ENCODE measurements at regions not wholly inside any gene's neighbourhood (a gene's known extent, or its start where the extent isn't known, plus 50 kb on each side); places are given as distances from the start of the nearest gene placed in this dataset.
"Not testable (repeated sequence)": the region's sequence is repeated elsewhere in the genome, so short reads cannot be mapped to it uniquely, and the experiment has no call there.

- Histone ChIP-seq H3K36me3 (ENCODE audit: control insufficient read depth in 2 of 3, insufficient read depth in 3 of 3, low read length in 3 of 3) (no peaks in the 10 kb centered on the region), H3K27ac (ENCODE audit: low read depth in 2 of 2, low read length in 2 of 2) (no peak overlapping the region), H3K27me3 (ENCODE audit: control insufficient read depth, insufficient read depth, low read length) (no peaks in the 10 kb centered on the region), H3K9ac (ENCODE audit: low read length in 3 of 3) (no peak overlapping the region), H3K4me3 (ENCODE audit: low read length in 3 of 3) (no peak overlapping the region), H3K4me1 (ENCODE audit: control insufficient read depth in 2 of 3, insufficient read depth in 2 of 3, low read depth in 1 of 3, low read length in 3 of 3) (no peaks in the 10 kb centered on the region), H3K9me3 (ENCODE audit: control insufficient read depth in 2 of 3, insufficient read depth in 1 of 3, low read length in 3 of 3) (no peaks in the 10 kb centered on the region)
- FAIRE-seq (no peak), DNase-seq (peak in 1 of 5 donors; percentile 24)
- intact Hi-C loops (cut with DNase I), result no loop called here
- TF ChIP-seq, protein P1, sequence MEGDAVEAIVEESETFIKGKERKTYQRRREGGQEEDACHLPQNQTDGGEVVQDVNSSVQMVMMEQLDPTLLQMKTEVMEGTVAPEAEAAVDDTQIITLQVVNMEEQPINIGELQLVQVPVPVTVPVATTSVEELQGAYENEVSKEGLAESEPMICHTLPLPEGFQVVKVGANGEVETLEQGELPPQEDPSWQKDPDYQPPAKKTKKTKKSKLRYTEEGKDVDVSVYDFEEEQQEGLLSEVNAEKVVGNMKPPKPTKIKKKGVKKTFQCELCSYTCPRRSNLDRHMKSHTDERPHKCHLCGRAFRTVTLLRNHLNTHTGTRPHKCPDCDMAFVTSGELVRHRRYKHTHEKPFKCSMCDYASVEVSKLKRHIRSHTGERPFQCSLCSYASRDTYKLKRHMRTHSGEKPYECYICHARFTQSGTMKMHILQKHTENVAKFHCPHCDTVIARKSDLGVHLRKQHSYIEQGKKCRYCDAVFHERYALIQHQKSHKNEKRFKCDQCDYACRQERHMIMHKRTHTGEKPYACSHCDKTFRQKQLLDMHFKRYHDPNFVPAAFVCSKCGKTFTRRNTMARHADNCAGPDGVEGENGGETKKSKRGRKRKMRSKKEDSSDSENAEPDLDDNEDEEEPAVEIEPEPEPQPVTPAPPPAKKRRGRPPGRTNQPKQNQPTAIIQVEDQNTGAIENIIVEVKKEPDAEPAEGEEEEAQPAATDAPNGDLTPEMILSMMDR (IDR thresholded peaks at IDR 0.05; ENCODE audit: borderline replicate concordance, extremely low read depth, insufficient read depth), result no peak
These were observed 66.3 kb downstream of the GLUL start for GRCh38 chr1:182325339-182325738.

DNA sequence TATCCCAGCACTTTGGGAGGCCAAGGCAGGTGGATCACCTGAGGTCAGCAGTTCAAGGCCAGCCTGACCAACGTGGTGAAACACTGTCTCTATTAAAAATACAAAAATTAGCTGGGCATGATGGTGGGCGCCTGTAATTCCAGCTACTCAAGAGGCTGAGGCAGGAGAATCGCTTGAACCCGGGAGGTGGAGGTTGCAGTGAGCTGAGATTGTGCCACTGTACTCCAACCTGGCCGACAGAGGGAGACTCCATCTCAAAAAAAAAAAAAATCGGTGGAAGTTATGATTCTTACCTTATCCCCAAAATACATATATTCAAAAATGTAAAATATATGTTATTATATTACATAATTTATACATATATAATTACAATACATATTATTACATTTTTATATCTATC, 70.1 kb downstream of the GLUL start:
- H3K36me3 ChIP-seq (ENCODE audit: control insufficient read depth in 2 of 3, insufficient read depth in 3 of 3, low read length in 3 of 3); H3K27ac ChIP-seq (ENCODE audit: low read depth in 2 of 2, low read length in 2 of 2); H3K27me3 ChIP-seq (ENCODE audit: control insufficient read depth, insufficient read depth, low read length); H3K4me3 ChIP-seq (ENCODE audit: low read length in 3 of 3); H3K4me1 ChIP-seq (ENCODE audit: control insufficient read depth in 2 of 3, insufficient read depth in 2 of 3, low read depth in 1 of 3, low read length in 3 of 3); DNase-seq; FAIRE-seq; H3K9ac ChIP-seq (ENCODE audit: low read length in 3 of 3); intact Hi-C loops (cut with DNase I); H3K9me3 ChIP-seq (ENCODE audit: control insufficient read depth in 2 of 3, insufficient read depth in 1 of 3, low read length in 3 of 3): not testable (repeated sequence)

DNA sequence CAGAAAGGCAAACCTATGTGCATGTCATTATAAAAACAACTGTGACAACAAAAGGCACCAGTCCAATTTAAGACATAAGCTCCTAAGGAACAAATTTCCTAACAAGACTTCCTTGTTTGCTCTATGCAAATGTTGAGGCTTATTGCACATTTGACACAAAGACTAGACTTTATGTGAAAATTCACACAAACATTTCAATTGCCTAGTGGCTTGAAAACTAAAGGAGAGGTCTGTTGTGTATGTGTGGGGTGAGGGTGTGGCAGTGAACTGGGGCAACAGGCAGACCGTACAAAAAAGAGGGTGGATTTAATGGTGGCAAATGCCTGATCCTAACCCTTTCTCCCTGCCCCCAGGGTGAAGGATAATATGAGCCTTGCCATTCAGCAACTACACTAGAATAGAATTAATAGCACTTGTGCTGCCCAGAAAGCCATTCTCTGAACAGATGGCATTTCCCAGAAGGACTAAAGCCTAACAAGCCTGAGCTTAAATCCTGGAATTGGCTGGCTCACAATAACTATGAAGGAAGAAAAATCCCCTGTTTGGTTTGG, 73.9 kb downstream of the GLUL start:
- Histone ChIP-seq H3K4me1 (ENCODE audit: control insufficient read depth in 2 of 3, insufficient read depth in 2 of 3, low read depth in 1 of 3, low read length in 3 of 3) (no peaks in the 10 kb centered on the region), H3K27me3 (ENCODE audit: control insufficient read depth, insufficient read depth, low read length) (no peaks in the 10 kb centered on the region), H3K27ac (ENCODE audit: low read depth in 2 of 2, low read length in 2 of 2) (peak overlapping the region in 1 of 2 donors; percentile 20), H3K9me3 (ENCODE audit: control insufficient read depth in 2 of 3, insufficient read depth in 1 of 3, low read length in 3 of 3) (no peaks in the 10 kb centered on the region), H3K9ac (ENCODE audit: low read length in 3 of 3) (no peak overlapping the region), H3K36me3 (ENCODE audit: control insufficient read depth in 2 of 3, insufficient read depth in 3 of 3, low read length in 3 of 3) (no peaks in the 10 kb centered on the region), H3K4me3 (ENCODE audit: low read length in 3 of 3) (no peak overlapping the region)
- intact Hi-C loops (cut with DNase I), result no loop called here
- TF ChIP-seq, protein P1 (IDR thresholded peaks at IDR 0.05; ENCODE audit: borderline replicate concordance, extremely low read depth, insufficient read depth), result no peak
- no peak for FAIRE-seq
- no peak for DNase-seq

- H3K9ac ChIP-seq (ENCODE audit: low read length in 3 of 3); H3K27ac ChIP-seq (ENCODE audit: low read depth in 2 of 2, low read length in 2 of 2); DNase-seq; H3K4me1 ChIP-seq (ENCODE audit: control insufficient read depth in 2 of 3, insufficient read depth in 2 of 3, low read depth in 1 of 3, low read length in 3 of 3); H3K4me3 ChIP-seq (ENCODE audit: low read length in 3 of 3); H3K9me3 ChIP-seq (ENCODE audit: control insufficient read depth in 2 of 3, insufficient read depth in 1 of 3, low read length in 3 of 3); FAIRE-seq; H3K27me3 ChIP-seq (ENCODE audit: control insufficient read depth, insufficient read depth, low read length); intact Hi-C loops (cut with DNase I); H3K36me3 ChIP-seq (ENCODE audit: control insufficient read depth in 2 of 3, insufficient read depth in 3 of 3, low read length in 3 of 3): not testable (repeated sequence)
These were observed 75.1 kb downstream of the GLUL start for GRCh38 chr1:182316454-182316853.

Data from kidney (tissue), 13 donors.